AG08396 (cell line): ENCODE measurements at regions not wholly inside any gene's neighbourhood (a gene's known extent, or its start where the extent isn't known, plus 50 kb on each side); places are given as distances from the start of the nearest gene placed in this dataset.
A peak's percentile ranks its signal among the peaks of the same experiment; 100 is the strongest.
"Not testable (repeated sequence)": the region's sequence is repeated elsewhere in the genome, so short reads cannot be mapped to it uniquely, and the experiment has no call there.

Source experiments
- DNase-seq: peaks from one replicate; pipeline ENCODE4 v3.0.0; 2012; ENCODE audit warnings: low spot score, mixed read lengths

- DNase-seq, result no peak
Measured at GRCh38 chr2:129813404-129813803, 166.1 kb upstream of the RAB6C start.

GRCh38 chr2:129816813-129817574 lies 162.5 kb upstream of the RAB6C start:
- no peak for DNase-seq

DNA sequence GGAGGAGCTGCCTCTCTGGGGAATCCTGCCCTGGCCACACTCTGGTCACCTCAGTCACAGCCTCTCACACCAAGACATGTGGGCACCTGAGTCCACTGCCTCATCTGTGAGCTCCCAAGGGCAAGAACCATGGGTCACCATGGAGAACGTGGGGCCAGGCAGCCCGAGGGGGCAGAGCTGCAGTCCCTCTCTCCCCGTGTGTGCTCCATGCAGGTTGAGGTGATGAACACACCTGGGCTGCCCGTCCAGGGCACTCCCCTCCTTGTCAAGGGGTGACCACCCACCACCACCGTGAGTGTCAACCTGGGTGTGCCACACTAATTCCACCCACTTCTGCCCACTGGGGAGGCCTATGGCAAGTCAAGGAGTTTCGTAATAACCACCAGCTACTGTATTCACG lies 159.6 kb upstream of the RAB6C start:
- DNase-seq, result no peak

GRCh38 chr2:129820908-129821307 lies 158.6 kb upstream of the RAB6C start:
- DNase-seq, result no peak

DNA sequence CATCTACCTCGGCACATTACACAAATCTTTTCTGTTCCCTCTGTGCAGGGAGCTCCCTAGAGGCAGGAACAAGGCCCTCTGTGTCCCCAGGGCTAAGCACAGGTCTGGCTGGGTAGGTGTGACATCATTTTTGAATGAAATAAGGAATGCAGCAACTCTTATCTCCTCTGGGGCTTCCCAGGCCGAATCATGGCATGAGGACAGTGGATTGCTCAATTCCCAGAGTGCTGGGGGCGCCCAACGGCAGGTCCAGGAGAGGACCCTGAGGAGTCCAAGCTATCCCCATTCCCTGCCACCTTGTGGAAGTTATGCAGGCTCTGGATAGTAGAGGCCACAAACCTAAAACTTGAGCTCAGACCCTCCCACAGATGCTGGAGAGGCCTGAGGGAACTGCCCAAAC lies 158.0 kb upstream of the RAB6C start:
- no peak for DNase-seq

- no peak for DNase-seq
Measured at GRCh38 chr2:129823044-129823443, 156.4 kb upstream of the RAB6C start.

DNA sequence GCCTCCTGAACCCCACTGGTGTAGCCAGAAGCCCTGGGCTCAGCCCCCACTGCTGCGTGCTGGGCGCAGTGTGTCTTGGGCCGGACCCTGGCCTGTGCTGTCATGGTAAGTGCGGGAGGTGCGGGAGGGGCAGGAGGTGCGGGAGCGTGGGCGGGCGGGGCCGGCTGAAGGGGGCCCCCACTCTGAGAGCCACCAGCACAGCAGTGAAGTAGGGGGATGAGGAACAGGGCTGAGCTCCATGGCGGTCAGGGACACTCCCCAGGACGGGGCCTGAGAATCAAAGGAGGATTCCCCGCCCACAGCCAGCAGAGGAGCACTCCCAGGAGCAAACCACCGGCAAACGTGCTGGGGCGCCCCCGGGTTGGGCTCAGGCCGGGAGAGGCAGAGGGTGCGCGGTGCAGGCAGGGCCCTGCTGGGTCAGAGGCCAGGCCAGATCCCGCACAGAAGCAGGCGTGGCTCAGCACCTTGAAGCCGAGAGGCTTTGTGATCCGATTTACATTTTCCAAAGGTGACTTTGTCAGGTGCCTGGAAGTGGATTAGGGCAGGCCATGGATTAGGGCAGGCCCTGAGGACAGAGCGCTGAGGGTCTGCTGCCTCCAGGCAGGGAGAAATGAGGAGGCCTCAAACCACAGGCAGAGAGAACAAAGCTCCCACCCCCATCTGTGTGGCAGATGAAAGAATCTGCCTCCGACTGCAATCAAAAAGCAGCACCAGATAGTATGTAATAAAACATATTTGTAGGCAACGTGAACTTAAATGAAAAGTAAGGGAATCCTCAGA lies 152.0 kb upstream of the RAB6C start:
- no peak for DNase-seq

- DNase-seq, result no peak
Measured at GRCh38 chr2:129828792-129829191, 150.7 kb upstream of the RAB6C start.

DNA sequence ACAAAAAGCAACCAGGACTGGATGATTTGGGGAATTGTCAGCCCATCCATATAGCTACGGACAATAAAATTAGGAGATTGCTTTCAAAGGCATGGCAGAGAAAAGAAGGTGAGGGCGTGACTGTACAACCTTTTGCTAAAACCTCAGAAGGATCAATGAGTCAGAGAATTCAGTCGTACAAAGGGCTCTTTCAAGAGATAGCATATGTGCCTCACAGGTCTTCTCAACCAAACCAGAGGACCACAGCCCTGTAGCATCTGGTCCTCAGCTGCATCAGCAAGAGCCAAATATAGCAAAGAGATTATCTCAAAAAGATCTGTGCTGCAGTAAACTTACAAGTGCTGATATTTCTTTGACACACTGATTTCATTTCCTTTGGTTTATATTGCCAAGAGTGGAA lies 149.9 kb upstream of the RAB6C start:
- DNase-seq, result no peak

GRCh38 chr2:129831018-129831417 lies 148.4 kb upstream of the RAB6C start:
- no peak for DNase-seq

GRCh38 chr2:129833465-129833864 lies 146.0 kb upstream of the RAB6C start:
- not testable (repeated sequence) for DNase-seq

DNA sequence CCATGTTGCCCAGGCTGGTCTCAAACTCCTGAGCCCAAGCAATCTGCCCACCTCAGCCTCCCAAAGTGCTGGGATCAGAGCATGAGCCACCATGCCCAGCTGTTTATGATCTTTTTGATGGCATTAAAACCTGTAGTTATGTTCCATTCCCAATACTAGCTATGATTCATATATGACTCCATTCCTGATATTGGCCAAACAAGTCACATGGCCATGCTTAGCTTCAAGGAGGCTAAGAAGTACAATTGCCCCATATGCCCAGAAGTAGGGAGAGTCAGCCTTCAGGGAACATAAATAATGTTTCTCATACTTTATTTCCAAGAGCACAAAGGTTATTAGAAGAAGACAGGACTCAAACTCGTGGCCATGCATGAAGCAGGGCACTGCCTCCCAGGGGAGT lies 132.4 kb upstream of the RAB6C start:
- DNase-seq, result no peak

DNA sequence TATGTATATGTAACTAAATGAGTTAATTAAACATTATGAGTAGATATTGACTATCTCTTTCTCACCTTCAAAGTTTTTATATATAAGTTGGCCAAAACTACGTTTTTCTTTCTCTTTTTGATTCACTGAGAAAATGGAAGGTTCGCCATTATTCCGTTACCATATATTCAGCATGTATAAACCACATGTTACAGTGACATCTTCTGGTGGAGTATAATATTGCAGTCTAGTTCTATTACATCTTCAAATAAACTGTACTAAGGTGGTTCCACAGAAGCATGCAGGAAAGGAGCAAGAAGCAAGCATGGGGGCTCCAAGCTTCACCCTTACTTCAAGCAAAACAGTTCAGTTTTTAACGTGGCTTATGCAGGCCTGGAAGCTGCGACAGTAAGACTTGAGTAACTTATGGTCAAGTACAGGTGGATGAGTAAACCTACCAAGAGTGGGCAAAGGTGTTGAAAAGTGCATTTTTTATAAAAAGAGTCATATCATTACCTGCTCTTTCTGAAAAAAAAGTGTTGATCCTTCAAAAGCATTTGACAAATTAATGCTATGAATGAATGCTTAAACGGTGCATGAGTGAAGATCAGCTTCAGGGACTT lies 129.8 kb upstream of the RAB6C start:
- peak; percentile 52 for DNase-seq

- DNase-seq, result no peak
Measured at GRCh38 chr2:129857200-129857599, 122.3 kb upstream of the RAB6C start.

- no peak for DNase-seq
Measured at GRCh38 chr2:129859175-129859574, 120.3 kb upstream of the RAB6C start.

DNA sequence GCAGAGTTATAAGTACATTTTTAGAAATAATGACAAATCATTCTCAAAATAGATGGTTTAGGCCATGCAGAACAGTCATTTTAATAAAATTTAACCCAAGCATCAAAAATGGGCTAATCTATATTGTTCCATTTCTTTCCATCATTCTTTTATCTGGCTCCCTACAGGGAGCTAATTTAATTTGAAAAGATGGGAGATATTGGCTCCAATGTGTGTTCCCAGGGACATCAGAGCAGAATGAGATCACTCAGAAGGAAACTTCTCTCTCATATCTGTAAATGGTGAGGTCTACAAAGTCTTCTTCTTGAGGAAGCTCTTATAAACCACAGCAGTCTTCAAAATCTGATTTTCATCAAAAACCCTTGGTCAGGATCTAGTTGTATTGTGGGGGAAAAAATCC lies 119.4 kb upstream of the RAB6C start:
- no peak for DNase-seq

- no peak for DNase-seq
Measured at GRCh38 chr2:129861666-129862288, 117.7 kb upstream of the RAB6C start.

DNA sequence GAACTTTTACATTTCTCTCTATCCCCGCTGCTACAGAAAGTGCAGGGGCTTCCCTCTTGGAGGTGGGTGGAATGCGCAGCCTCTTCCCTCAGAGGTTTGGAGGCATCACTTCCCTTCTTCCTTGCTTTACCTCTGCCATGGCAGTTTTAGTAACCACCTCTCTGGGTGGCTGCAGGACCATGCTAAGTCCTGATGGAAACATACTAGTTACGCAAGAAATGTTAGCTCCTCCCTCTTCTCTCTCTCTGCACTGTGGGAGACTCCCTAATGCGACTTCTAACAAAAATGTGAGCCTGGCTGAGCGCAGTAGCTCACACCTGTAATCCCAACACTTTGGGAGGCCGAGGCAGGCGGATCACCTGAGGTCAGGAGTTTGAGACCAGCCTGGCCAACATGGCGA lies 116.8 kb upstream of the RAB6C start:
- DNase-seq, result no peak

DNA sequence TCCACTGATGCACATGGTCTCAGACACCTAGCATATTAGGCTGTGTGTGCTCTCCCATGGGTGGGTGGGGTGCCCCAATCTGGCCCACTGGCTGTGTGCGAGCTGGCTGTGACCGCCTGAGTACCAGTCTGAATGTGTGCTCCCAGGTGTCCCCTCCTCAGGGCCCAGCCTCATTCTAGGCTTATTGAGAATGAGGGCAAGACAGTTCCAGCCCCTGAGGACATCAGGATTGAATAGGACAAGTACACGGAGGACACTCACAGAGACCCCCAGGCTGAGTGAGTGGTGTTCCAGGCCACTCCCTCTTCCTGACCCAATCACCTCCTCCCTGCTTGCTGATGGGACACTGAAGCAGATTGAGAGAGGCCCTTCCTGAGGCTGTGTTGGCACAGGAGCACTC lies 116.1 kb upstream of the RAB6C start:
- DNase-seq, result no peak

GRCh38 chr2:129864719-129865118 lies 114.7 kb upstream of the RAB6C start:
- DNase-seq, result no peak

GRCh38 chr2:129865976-129866375 lies 113.5 kb upstream of the RAB6C start:
- DNase-seq, result no peak

DNA sequence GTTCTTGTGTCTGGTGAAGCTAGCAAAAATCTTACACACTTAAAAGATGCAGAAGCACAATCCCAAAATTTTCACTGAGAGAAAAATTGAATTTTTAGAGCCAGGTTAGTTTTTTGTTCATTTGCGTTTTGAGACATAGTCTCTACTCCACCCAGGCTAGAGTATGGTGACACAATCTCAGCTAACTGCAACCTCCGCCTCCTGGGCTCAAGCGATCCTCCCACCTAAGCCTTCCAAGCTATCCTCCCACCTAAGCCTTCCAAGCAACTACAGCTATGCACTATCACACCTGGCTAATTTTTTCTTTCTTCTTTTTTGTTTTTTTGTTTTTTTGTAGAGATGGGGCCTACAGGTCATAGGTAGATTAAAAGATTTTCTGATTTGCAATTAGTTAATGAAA lies 113.1 kb upstream of the RAB6C start:
- DNase-seq, result no peak

DNA sequence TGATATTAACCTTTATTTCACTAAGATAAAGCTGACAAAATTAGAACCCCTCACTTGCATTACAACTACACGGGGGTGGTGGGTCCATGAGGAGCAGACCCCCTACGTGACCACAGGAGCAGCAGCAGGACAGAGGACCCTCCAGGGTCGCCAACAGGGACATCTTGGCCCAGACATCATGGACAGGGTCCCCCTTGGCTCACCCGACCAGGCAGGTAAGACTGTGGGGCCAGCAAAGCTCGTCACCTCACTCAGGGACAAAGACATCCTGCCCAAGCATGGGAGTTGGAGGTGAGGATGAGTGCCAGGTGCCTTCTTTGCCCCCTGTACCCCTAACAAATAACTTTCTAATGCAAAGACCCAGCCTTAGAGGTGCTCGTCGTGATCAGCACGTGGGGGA lies 111.3 kb upstream of the RAB6C start:
- DNase-seq, result no peak
